GM23248 (cell line): ENCODE measurements at regions not wholly inside any gene's neighbourhood (a gene's known extent, or its start where the extent isn't known, plus 50 kb on each side); places are given as distances from the start of the nearest gene placed in this dataset.

Source experiments
- EZH2 ChIP-seq: fragments of 200-600 bp; sonication (generic); IDR thresholded peaks from 2 replicates; pipeline ENCODE4 v1.6.1; 2018; ENCODE audit warnings: antibody characterized with exemption, mild to moderate bottlenecking; ENCODE audit not compliant: insufficient read depth, poor library complexity, severe bottlenecking
- EZH2phosphoT487 ChIP-seq: fragments of 200-600 bp; sonication (generic); IDR thresholded peaks from 2 replicates; pipeline ENCODE4 v1.6.1; 2018; ENCODE audit warnings: antibody characterized with exemption, moderate library complexity, mild to moderate bottlenecking, low read depth; ENCODE audit not compliant: insufficient read depth

GRCh38 chr17:62899361-62899760, 66.7 kb upstream of the TANC2 start:
- TF ChIP-seq EZH2 (no peak), EZH2phosphoT487 (no peak)
